PC-3 (cell line): ENCODE measurements at regions not wholly inside any gene's neighbourhood (a gene's known extent, or its start where the extent isn't known, plus 50 kb on each side); places are given as distances from the start of the nearest gene placed in this dataset.

Experiments
- ATAC-seq: fragments of 200-7000 bp; cut with Tn5 transposase; 2 replicates; pipeline ENCODE4 v1.9.1; 2020; ENCODE audit warnings: mild to moderate bottlenecking, moderate library complexity
- BruUV-seq: library from RNA; stranded (reverse); fragments of 400-500 nt; replicated peaks from 2 replicates; lab custom pipeline; 2021; lab: Mats Ljungman, UMichigan
- CTCF ChIA-PET: fragments of 300-600 bp; sonication (Branson Sonifier 250); formaldehyde crosslinking; loops from one replicate; lab custom pipeline; 2022; ENCODE audit warnings: antibody characterized with exemption; lab: Charles Lee
- POLR2A ChIA-PET: fragments of 300-600 bp; sonication (Branson Sonifier 250); formaldehyde crosslinking; loops from one replicate; lab custom pipeline; 2022; ENCODE audit warnings: antibody characterized with exemption; ENCODE audit not compliant: unreplicated experiment; lab: Charles Lee
- DNase-seq: peaks from one replicate; pipeline ENCODE4 v3.0.0-alpha.2; 2015
- H2AFZ ChIP-seq: fragments of 300-600 bp; sonication (generic); 2 replicates; pipeline ENCODE4 v1.6.0; 2016; ENCODE audit warnings: antibody characterized with exemption, low read length
- H3F3A ChIP-seq: fragments of 300-600 bp; sonication (generic); one replicate; pipeline ENCODE4 v1.6.0; 2017; ENCODE audit warnings: antibody characterized with exemption, low read length, control low read depth, mild to moderate bottlenecking; ENCODE audit not compliant: unreplicated experiment
- H3K27ac ChIP-seq: fragments of 300-600 bp; sonication (generic); 2 replicates; pipeline ENCODE4 v1.5.1; 2016; ENCODE audit warnings: mild to moderate bottlenecking, low read length
- H3K27me3 ChIP-seq: fragments of 300-600 bp; sonication (generic); 2 replicates; pipeline ENCODE4 v1.6.1; 2016; ENCODE audit warnings: low read length, mixed read lengths
- H3K36me3 ChIP-seq: fragments of 300-600 bp; sonication (generic); 2 replicates; pipeline ENCODE4 v1.6.1; 2016; ENCODE audit warnings: low read depth, mixed run types, low read length, mixed read lengths
- H3K4me1 ChIP-seq: fragments of 300-600 bp; sonication (generic); 2 replicates; pipeline ENCODE4 v1.5.1; 2016; ENCODE audit warnings: low read length; ENCODE audit not compliant: insufficient read depth
- H3K4me2 ChIP-seq: fragments of 300-600 bp; sonication (generic); 2 replicates; pipeline ENCODE4 v1.6.0; 2016; ENCODE audit warnings: low read length
- H3K4me3 ChIP-seq: fragments of 300-600 bp; sonication (generic); 2 replicates; pipeline ENCODE4 v1.5.1; 2016; ENCODE audit warnings: mild to moderate bottlenecking, low read length, mixed read lengths
- H3K79me2 ChIP-seq: fragments of 300-600 bp; sonication (generic); 2 replicates; pipeline ENCODE4 v1.6.1; 2017; ENCODE audit warnings: low read length, mixed read lengths
- H3K9ac ChIP-seq: fragments of 300-600 bp; sonication (generic); 2 replicates; pipeline ENCODE4 v1.6.0; 2016; ENCODE audit warnings: mild to moderate bottlenecking, low read length
- H3K9me2 ChIP-seq: fragments of 300-600 bp; sonication (generic); replicated peaks from 2 replicates; pipeline ENCODE4 v1.6.1; 2016; ENCODE audit warnings: mixed run types, low read length, mixed read lengths
- H3K9me3 ChIP-seq: fragments of 300-600 bp; sonication (generic); 2 replicates; pipeline ENCODE4 v1.6.1; 2016; ENCODE audit warnings: low read length, mixed read lengths
- H4K20me1 ChIP-seq: fragments of 300-600 bp; sonication (generic); 2 replicates; pipeline ENCODE4 v1.6.1; 2016; ENCODE audit warnings: low read length, mixed read lengths
- EZH2 ChIP-seq: fragments of 300-600 bp; sonication (generic); IDR thresholded peaks from one replicate; pipeline ENCODE4 v1.6.1; 2017; ENCODE audit warnings: antibody characterized with exemption, mild to moderate bottlenecking, low read length; ENCODE audit not compliant: unreplicated experiment
- EZH2phosphoT487 ChIP-seq: fragments of 300-600 bp; sonication (generic); IDR thresholded peaks from 2 replicates; pipeline ENCODE4 v1.6.1; 2018; ENCODE audit warnings: mild to moderate bottlenecking, antibody characterized with exemption, low read length, borderline replicate concordance
- intact Hi-C: fragments of 100-400 bp; cut with micrococcal nuclease; formaldehyde crosslinking; loops from 2 replicates; pipeline ENCODE4 v1.9.0; 2023
- TF ChIP-seq, protein P1 (sequence below): fragments of 300-600 bp; sonication (generic); conservative IDR thresholded peaks from 2 replicates; pipeline ENCODE4 v1.5.1; 2017; ENCODE audit warnings: antibody characterized with exemption, low read depth, mild to moderate bottlenecking, low read length

DNA sequence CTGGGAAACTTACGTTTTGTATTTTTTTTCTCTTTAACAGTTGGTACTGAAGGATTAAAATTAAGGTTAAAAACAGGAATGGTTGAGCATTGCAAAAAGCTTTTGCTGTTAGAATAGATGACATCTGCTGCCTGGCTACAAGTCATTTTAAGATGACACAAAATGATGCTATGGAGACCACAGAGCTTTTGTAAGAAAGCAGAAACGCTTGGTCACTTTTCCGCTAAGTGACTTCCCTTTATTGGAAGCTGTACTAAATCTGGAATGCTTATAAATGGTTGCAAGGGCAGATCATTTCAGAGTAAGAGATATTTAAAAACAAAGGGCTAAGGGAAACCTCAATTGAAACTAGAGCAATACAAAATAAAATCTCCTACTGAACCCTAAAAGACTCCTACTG lies 544.0 kb downstream of the STK39 start:
- ChIA-PET POLR2A (no interaction called here), CTCF (no interaction called here)
- intact Hi-C loops, result no loop called here
- Histone ChIP-seq H3K9ac (no peak overlapping the region), H3K79me2 (no peaks in the 10 kb centered on the region), H2AFZ (no peak overlapping the region), H3K4me1 (no peaks in the 10 kb centered on the region), H3K36me3 (no peaks in the 10 kb centered on the region), H3K9me2 (no peaks in the 10 kb centered on the region), H3K4me3 (no peak overlapping the region), H3K9me3 (no peaks in the 10 kb centered on the region), H3K4me2 (no peak overlapping the region), H3K27me3 (no peaks in the 10 kb centered on the region; the same call in none of the 2 replicates), H3K27ac (no peak overlapping the region), H4K20me1 (no peaks in the 10 kb centered on the region), H3F3A (no peaks in the 10 kb centered on the region)
- ATAC-seq (no peak), DNase-seq (no peak)
- no TSS peak for BruUV-seq
- TF ChIP-seq EZH2 (no peak), EZH2phosphoT487 (no peak)
- TF ChIP-seq, protein P1, sequence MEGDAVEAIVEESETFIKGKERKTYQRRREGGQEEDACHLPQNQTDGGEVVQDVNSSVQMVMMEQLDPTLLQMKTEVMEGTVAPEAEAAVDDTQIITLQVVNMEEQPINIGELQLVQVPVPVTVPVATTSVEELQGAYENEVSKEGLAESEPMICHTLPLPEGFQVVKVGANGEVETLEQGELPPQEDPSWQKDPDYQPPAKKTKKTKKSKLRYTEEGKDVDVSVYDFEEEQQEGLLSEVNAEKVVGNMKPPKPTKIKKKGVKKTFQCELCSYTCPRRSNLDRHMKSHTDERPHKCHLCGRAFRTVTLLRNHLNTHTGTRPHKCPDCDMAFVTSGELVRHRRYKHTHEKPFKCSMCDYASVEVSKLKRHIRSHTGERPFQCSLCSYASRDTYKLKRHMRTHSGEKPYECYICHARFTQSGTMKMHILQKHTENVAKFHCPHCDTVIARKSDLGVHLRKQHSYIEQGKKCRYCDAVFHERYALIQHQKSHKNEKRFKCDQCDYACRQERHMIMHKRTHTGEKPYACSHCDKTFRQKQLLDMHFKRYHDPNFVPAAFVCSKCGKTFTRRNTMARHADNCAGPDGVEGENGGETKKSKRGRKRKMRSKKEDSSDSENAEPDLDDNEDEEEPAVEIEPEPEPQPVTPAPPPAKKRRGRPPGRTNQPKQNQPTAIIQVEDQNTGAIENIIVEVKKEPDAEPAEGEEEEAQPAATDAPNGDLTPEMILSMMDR, result no peak

DNA sequence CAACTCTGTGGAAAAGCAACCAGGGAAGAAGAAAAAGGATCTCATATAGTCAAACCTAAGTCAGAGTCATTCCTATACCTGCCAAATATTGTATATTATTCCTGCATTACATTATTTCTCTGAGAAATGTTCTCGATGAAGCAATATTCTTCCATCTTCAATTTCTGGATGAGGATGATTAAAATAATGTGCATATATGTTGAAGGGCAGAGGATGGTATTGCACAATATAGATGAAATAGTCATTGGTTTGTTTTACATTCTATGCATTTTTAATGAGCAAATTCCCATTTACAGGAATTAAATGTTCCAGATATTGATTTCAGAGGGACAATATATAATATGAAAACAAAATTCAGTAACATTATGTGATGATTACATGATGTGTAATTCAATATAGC lies 545.2 kb downstream of the STK39 start:
- Histone ChIP-seq H3K36me3 (no peaks in the 10 kb centered on the region), H3K4me1 (no peaks in the 10 kb centered on the region), H3K27me3 (no peaks in the 10 kb centered on the region; the same call in none of the 2 replicates), H3K9ac (no peak overlapping the region), H2AFZ (no peak overlapping the region), H3K9me2 (no peaks in the 10 kb centered on the region), H4K20me1 (no peaks in the 10 kb centered on the region), H3K4me2 (no peak overlapping the region), H3F3A (no peaks in the 10 kb centered on the region), H3K27ac (no peak overlapping the region), H3K4me3 (no peak overlapping the region), H3K9me3 (no peaks in the 10 kb centered on the region), H3K79me2 (no peaks in the 10 kb centered on the region)
- no TSS peak for BruUV-seq
- TF ChIP-seq EZH2, result no peak
- TF ChIP-seq, protein P1, result no peak
- TF ChIP-seq EZH2phosphoT487, result no peak
- intact Hi-C loops, result no loop called here
- ChIA-PET POLR2A (no interaction called here), CTCF (no interaction called here)
- DNase-seq (no peak), ATAC-seq (no peak)

DNA sequence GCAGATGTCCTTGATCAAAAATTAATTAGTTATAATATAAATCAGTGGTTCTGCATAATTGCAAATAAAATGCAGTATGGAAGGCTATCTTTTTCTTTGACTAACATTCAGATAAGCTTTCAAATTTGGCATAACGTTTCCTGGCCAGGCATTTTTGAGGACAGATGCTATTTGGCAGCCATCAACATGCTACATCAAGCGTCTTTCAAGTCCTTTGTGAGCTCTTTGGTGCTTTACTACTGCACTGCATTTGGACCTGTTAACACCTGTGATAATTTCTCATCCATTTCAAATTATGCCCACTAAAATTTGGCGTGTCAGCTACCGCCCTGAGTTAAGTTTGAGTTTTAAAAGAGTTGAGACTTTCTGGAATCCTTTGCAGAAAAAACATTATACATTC lies 545.7 kb downstream of the STK39 start:
- no TSS peak for BruUV-seq
- CTCF ChIA-PET, result no interaction called here

More for the DNA sequence above, 545.7 kb downstream of the STK39 start:
- H4K20me1 ChIP-seq, result no peaks in the 10 kb centered on the region
- H3K27ac ChIP-seq, result no peak overlapping the region
- no peaks in the 10 kb centered on the region for H3F3A ChIP-seq
- no peak overlapping the region for H2AFZ ChIP-seq
- POLR2A ChIA-PET, result no interaction called here
- no peaks in the 10 kb centered on the region for H3K79me2 ChIP-seq
- H3K4me1 ChIP-seq, result no peaks in the 10 kb centered on the region
- H3K27me3 ChIP-seq, result no peaks in the 10 kb centered on the region; the same call in none of the 2 replicates
- no peak overlapping the region for H3K4me3 ChIP-seq
- ATAC-seq, result no peak
- no peaks in the 10 kb centered on the region for H3K9me3 ChIP-seq
- H3K36me3 ChIP-seq, result no peaks in the 10 kb centered on the region
- no peak overlapping the region for H3K9ac ChIP-seq
- no peak overlapping the region for H3K4me2 ChIP-seq
- H3K9me2 ChIP-seq, result no peaks in the 10 kb centered on the region
- intact Hi-C loops, result no loop called here
- TF ChIP-seq, protein P1, result no peak
- TF ChIP-seq EZH2, result no peak
- TF ChIP-seq EZH2phosphoT487, result no peak
- DNase-seq, result no peak
